ENCODE measurements at regions not wholly inside any gene's neighbourhood (a gene's known extent, or its start where the extent isn't known, plus 50 kb on each side); places are given as distances from the start of the nearest gene placed in this dataset.

GRCh38 chr12:13350946-13351345 is 154.4 kb downstream of the EMP1 start:
- ATAC-seq = no peak
- intact Hi-C loops (cut with micrococcal nuclease; ENCODE audit: unreplicated experiment) = no loop called here
- SMC1A ChIA-PET (ENCODE audit: uncharacterized antibody, unreplicated experiment) = interaction anchor here (0.8 kb wide), 2 partner anchors 18 to 816 kb away, joined by 3 to 4 read pairs; no protein-coding TSS in a partner anchor

More at GRCh38 chr12:13350946-13351345, 154.4 kb downstream of the EMP1 start:
- Histone ChIP-seq H3K27ac (ENCODE audit: control insufficient read depth, insufficient read depth) (no peak overlapping the region), H3K9ac (ENCODE audit: control insufficient read depth, insufficient read depth, low read length) (no peak overlapping the region), H3K4me3 (no peak overlapping the region), H2AFZ (ENCODE audit: control insufficient read depth, low read depth, low read length) (no peak overlapping the region), H3K79me2 (ENCODE audit: control insufficient read depth, insufficient read depth, low read length) (no peaks in the 10 kb centered on the region), H3K4me2 (ENCODE audit: control insufficient read depth, insufficient read depth) (no peak overlapping the region), H3K4me1 (ENCODE audit: control insufficient read depth, insufficient read depth, low read length) (no peaks in the 10 kb centered on the region), H4K20me1 (ENCODE audit: control insufficient read depth, insufficient read depth) (no peaks in the 10 kb centered on the region), H3K9me3 (replicated peaks; ENCODE audit: control insufficient read depth, insufficient read depth, low read length) (no peaks in the 10 kb centered on the region), H3K36me3 (ENCODE audit: control insufficient read depth in 2 of 2, insufficient read depth in 2 of 2, low read length in 1 of 2) (no peaks in the 10 kb centered on the region), H3K27me3 (replicated peaks in 1 of 2; ENCODE audit: control insufficient read depth in 2 of 2, insufficient read depth in 2 of 2, low read length in 1 of 2) (no peaks in the 10 kb centered on the region; a peak in 3 of 4 replicates)
- ChIA-PET POLR2A (no interaction called here), RAD21 (ENCODE audit: unreplicated experiment) (interaction anchor here (0.7 kb wide), 1 partner anchor 11 kb away, joined by 3 read pairs; no protein-coding TSS in a partner anchor), CTCF (interaction anchor here (3.5 kb wide), 1 partner anchor 11 kb away, joined by 12 read pairs; no protein-coding TSS in a partner anchor)
- WGBS (ENCODE audit: insufficient coverage, insufficient replicate concordance, low lambda C conversion rate, missing lambda C conversion rate) = 14% methylated on average over 2 of the region's 2 CpGs
- no TSS peak for BruUV-seq (replicated peaks)
- DNase-seq (ENCODE audit: low read depth, low spot score) (no peak), FAIRE-seq (no peak)
- in situ Hi-C loops (cut with MboI) = no loop called here
- TF ChIP-seq PBX3 (IDR thresholded peaks at IDR 0.05; ENCODE audit: insufficient replicate concordance, low read depth, low read length) = no peak
- no peak for TF ChIP-seq YBX1 (IDR thresholded peaks at IDR 0.05)
- TF ChIP-seq CBX5 (IDR thresholded peaks at IDR 0.05; ENCODE audit: low read depth) = no peak
- no peak for TF ChIP-seq REST (IDR thresholded peaks at IDR 0.05; ENCODE audit: low read depth, low read length)
- no peak for TF ChIP-seq HDAC2 (IDR thresholded peaks at IDR 0.05)
- TF ChIP-seq IRF5 (IDR thresholded peaks at IDR 0.05; ENCODE audit: borderline replicate concordance) = no peak
- no peak for TF ChIP-seq SMAD1 (IDR thresholded peaks at IDR 0.05; ENCODE audit: low read depth, partially characterized antibody)
- TF ChIP-seq ELK1 (IDR thresholded peaks at IDR 0.05; ENCODE audit: low read depth, low read length) = no peak
- TF ChIP-seq BCL11A (IDR thresholded peaks at IDR 0.05; ENCODE audit: low read depth, low read length) = no peak
- TF ChIP-seq SREBF2 (IDR thresholded peaks at IDR 0.05; ENCODE audit: low read length) = no peak
- no peak for TF ChIP-seq SMAD5 (IDR thresholded peaks at IDR 0.05; ENCODE audit: low read depth)
- TF ChIP-seq MAX (IDR thresholded peaks at IDR 0.05; ENCODE audit: low read depth, low read length) = no peak
- TF ChIP-seq MLLT1 (IDR thresholded peaks at IDR 0.05) = no peak
- no peak for TF ChIP-seq ZNF24 (IDR thresholded peaks at IDR 0.05)
- TF ChIP-seq CREM (IDR thresholded peaks at IDR 0.05; ENCODE audit: low read depth) = no peak

Data from GM12878 (cell line).